ENCODE measurements at regions not wholly inside any gene's neighbourhood (a gene's known extent, or its start where the extent isn't known, plus 50 kb on each side); places are given as distances from the start of the nearest gene placed in this dataset.

DNA sequence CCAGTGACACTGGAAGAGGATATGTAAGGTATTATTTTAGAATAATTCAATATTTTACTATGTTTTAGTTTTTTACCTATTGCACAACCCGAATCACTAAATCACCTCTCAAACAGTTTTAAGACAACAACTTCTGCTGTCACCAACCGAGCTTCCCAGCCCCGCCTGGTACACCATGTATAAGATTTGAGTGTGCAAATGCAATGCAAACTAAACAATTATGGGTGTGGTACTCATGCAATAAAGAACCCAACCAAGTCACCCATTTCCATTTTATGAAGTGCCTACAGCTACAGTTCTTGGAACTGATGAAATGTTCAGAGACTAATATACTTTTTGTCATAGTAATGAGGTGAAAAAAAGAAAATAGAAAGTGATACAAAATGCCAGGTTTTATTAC lies 256.2 kb downstream of the TAFA4 start:
- TF ChIP-seq, protein P1, sequence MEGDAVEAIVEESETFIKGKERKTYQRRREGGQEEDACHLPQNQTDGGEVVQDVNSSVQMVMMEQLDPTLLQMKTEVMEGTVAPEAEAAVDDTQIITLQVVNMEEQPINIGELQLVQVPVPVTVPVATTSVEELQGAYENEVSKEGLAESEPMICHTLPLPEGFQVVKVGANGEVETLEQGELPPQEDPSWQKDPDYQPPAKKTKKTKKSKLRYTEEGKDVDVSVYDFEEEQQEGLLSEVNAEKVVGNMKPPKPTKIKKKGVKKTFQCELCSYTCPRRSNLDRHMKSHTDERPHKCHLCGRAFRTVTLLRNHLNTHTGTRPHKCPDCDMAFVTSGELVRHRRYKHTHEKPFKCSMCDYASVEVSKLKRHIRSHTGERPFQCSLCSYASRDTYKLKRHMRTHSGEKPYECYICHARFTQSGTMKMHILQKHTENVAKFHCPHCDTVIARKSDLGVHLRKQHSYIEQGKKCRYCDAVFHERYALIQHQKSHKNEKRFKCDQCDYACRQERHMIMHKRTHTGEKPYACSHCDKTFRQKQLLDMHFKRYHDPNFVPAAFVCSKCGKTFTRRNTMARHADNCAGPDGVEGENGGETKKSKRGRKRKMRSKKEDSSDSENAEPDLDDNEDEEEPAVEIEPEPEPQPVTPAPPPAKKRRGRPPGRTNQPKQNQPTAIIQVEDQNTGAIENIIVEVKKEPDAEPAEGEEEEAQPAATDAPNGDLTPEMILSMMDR (IDR thresholded peaks at IDR 0.05; ENCODE audit: low read depth, low read length, poor library complexity, severe bottlenecking), result no peak
- TF ChIP-seq EZH2phosphoT487 (IDR thresholded peaks at IDR 0.05; ENCODE audit: borderline replicate concordance, low read length), result no peak
